Limb (tissue), 2 donors: ENCODE measurements at regions not wholly inside any gene's neighbourhood (a gene's known extent, or its start where the extent isn't known, plus 50 kb on each side); places are given as distances from the start of the nearest gene placed in this dataset.
"Not testable (repeated sequence)": the region's sequence is repeated elsewhere in the genome, so short reads cannot be mapped to it uniquely, and the experiment has no call there.

Experiments used
- DNase-seq, 2 donors: peaks; one replicate each; pipeline ENCODE4 v3.0.0-alpha.2; 2016; ENCODE audit errors: extremely low spot score in 2 of 2

DNA sequence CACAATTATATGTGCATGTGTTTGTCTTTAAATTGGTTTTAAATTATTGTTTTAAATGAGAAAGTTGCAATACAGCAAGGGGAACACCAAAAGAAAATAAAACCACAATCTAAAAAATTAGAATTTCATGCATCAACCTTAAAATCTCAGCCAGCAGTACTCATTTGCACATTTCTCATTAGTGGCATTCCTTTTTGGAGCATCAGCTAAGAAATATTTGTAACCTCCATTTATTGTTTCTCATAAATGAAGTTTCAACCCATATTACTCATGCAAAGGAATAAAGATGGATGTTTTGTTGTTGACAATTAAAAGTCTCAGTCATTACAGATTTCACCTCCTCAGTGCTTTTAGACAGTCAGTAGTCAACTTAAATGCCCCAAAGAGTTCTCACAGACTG lies 160.1 kb downstream of the TBX15 start:
- DNase-seq: no peak

DNA sequence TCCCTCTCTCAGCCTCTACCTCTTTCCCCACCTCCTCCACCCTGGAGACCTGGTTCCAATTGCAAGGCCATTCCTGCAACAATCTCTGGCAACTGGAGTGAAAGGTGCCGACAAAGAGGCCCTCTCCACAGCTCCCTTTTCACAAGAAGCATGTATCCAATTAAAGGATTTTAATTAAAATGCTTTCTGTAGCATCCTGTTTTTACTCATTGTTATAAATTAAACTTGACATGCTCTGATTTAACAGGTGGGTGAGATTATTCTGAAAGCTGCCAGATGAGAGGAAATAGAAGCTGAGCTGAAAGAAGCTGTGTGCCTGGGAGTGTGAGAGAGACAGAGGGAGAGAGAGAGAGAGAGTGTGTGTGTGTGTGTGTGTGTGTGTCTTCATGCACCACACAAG lies 160.5 kb downstream of the TBX15 start:
- no peak for DNase-seq

DNA sequence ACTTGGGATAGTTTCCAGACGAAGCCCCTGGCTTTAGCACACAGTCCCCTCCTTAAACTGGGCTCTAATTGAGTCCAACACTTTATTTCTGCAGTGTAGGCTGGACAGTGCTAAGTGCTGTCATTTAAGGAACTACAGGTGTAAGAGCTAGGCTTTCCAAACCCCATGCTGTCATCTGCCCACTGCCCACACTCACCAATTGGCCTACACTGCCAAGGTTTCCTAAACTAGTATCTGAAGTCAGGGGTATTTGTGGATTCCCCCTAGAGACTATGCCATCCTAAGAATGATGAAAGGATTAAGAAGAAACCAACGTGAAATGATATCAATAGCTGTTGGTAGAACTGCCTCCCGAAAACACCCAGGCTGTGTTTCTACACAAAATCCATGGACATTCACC lies 160.9 kb downstream of the TBX15 start:
- DNase-seq: no peak

DNA sequence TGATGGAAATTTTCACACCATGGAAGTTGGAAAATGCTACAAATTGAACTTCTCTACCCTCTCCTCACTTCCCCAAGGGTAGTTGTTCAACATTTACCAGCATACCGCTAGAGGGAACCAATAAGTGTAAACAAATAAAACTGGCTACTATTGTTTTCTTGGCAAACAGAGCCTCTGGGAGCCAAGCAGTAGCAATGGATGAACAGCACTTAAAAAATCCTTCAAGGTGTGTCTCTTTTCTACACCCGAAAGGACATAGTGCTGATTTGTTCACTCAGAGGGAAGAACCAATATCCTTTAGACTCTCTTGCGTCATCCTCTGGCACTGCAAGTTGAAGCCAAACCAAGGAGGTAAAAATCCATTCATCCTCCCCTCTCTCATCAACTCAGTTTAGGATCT lies 161.5 kb downstream of the TBX15 start:
- DNase-seq: no peak

DNA sequence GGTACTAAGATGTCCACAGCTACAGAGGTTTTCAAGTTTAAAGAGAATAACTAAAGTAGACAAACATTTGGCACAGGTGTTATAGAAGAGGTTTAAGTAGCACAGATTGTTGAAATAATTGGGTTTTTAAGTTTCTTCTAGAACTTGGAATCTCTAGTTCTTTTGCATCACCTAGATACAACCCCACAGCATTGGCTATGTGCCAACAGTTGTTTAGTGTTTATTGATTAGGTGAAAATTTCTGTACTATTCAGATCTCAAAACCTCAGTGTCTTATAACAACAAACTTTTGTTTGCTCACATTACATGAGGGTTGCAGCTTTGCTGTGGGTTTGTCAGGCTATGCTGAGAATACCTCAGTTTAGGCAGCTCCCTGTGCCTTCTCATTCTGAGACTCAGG lies 162.5 kb downstream of the TBX15 start:
- no peak for DNase-seq

DNA sequence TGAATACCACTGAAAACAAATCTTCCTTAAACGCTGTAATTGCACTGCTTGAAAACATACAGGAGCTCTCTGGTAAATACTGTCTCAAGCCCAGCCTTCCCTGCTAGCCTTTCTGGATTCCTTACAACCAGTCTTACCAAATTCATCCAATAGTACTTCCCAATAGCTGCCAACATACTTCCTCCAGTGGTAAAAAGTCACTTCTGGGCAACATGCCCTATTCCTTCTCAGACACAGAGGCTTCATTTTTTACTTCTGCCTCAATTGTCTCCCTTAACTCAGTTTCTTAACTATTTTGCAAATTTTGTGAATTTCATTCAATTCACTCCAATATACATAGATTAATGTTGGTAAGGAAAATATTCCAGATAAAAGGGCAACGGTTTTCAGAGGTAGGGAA lies 166.3 kb downstream of the TBX15 start:
- no peak for DNase-seq

DNA sequence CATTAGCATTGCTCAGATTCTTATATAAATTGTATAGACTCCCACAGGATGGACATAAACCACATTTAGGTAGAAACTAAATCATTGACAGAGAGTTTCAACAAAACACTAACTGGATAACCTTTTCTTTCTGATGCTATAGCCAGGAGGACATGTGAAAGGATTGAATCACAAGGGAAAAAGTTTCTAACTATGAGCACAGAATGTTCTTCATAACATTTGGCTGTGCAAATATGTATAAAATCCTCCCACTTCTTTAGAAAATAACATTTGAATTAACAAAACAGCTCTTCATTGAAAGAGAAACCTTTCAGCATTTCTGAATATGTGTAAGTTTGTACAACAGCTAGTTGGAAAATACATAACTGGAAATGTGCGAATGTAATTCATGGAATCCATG lies 167.3 kb downstream of the TBX15 start:
- no peak for DNase-seq

DNA sequence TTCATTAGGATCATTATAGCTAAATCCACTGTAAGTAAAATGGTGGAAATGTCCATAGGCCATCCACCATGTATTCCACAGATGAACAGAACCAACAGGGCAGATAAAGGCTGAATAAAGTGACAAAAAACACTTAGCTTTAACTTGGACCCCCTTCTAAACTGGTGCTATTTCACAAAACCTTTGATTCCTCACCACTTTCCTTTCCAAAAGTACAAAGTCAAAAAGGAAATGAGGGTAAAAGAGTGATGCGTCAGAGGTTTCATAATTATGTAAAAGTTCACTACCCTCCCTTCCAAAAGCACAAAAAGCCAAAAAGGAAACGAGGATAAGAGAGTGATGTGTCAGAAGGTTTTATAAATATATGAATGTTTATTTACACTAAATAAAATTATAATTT lies 172.2 kb downstream of the TBX15 start:
- no peak for DNase-seq

DNA sequence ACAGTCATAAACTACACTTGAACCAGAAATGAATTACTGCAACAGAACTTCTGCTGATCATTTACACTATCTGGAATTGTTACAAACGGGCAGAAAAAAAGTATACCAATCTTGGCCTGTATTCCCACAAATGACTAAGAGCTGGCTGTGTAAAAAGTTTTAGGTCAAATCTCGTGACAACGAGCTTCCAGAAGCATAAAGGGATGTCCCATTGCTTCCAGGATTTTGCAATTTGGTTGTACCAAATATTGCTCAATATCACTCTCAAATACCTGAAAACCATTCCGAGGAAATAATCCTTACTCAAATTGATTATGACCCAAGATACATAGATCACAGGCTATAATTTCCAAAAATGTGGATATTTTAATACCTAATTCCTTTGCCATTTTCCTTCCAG lies 175.6 kb downstream of the TBX15 start:
- DNase-seq: no peak

DNA sequence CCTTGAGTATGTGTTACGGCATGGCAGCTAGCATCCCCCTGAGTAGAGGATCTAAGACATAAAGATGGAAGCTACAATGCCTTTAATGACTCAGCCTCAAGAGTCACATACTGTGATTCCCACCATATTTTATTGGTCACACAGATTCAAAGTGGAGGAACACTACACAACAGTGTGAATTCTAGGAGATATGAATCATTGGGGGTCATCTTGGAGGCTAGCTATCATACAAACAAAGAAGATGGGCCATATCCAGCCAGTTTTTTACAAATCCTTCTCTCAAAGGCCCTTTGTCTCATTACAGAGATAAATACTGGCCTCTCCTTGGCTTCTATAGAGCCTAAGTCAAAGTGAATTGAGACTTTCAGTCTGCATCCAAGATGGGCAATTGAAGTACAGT lies 177.0 kb downstream of the TBX15 start:
- DNase-seq: no peak

DNA sequence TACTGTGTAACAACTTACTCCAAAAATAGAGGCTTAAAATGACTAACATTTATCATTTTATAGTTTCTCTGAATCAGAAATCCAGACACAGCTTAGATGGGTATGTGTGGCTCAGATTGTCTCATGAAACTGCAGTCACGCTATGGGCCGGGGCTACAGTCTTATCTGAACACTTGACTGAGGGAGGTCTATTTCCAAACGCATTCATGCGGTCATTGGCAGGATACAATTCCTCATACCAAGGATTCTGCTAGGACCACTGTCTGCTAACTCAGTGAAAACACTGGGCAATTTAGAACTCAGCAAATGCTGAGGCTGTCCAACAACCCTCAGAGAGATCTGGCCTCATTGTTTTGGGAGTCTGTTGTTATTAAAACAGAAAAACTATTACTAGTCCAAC lies 178.6 kb downstream of the TBX15 start:
- DNase-seq: no peak

DNA sequence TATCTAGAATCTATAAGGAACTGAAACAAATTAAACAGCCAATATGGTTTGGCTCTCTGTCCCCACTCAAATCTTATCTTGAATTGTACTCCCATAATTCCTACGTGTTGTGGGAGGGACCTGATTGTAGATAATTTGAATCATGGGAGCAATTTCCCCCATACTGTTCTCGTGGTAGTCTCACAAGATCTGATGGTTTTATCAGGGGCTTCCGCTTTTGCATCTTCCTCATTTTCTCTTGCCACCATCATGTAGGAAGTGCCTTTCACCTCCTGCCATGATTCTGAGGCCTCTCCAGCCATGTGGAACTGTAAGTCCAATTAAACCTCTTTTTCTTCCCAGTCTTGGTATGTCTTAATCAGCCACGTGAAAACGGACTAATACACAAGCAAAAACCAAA lies 185.0 kb downstream of the TBX15 start:
- not testable (repeated sequence) for DNase-seq

DNA sequence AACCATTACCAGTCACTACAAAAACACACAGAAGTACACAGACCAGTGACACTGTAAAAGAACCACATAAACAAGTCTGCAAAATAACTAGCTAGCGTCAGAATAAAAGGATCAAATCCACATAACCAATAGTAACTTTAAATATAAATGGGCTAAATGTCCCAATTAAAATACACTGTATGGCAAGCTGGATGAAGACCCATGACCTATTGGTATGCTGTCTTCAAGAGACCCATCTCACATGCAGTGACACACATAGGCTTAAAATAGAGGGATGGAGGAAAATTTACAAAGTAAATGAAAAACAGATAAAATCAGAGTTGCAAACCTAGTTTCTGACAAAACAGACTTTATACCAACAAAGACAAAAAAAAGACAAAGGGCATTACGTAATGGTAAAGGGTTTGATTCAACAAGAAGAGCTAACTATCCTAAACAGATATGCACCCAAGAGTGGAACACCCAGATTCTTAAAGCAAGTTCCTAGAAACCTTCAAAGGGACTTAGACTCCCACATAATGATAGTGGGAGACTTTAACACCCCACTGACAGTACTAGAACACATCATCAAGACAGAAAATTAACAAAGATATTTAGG lies 196.9 kb downstream of the TBX15 start:
- DNase-seq: no peak

DNA sequence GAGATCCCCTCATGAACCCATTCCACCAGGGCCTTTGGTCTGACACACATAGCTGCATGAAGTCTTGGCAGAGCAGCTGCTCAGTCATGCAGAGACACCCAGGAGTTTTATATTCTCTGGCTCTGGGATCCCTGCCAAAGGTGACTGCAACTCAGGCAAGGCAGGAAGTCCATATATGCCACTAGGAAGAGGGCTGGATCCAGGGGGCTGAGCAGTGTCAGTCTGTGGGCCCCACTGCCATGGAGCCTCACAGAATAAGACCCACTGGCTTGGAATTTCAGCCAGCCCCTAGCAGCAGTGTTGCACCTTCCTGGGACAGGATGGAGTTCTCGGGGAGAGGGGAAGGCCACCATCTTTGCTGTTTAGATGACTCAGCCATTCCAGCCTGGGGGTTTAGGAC lies 199.7 kb downstream of the TBX15 start:
- DNase-seq: peak; percentile 29 to 52

DNA sequence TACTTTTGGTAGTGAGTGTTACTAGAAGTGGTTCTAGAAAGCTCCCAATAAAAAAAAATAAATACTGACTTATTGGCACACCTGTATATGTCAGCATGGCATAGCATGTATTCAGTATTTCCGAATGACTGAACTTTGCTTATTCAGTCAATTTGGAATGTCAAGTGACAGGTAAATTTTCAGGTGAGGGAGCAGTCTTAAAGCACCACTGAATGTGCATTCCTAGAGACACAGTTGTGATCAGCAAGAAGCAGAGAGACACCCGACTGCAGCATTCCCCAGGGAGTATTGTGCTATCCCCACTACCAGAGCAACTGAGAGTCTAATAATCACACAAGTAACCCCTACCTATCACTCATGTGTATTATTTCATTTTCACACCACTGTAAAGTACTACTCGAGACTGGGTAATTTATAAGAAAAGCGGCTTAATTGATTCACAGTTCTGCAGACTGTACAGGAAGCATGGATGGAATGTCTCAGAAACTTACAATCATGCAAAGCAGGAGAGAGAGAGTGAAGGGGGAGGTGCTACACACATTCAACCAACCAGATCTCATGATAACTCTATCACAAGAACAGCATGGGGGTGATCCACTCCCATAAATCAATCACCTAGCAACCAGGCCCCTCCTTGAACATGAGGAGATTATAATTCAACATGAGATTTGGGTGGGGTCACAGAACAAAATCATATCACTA lies 201.5 kb downstream of the TBX15 start:
- no peak for DNase-seq

DNA sequence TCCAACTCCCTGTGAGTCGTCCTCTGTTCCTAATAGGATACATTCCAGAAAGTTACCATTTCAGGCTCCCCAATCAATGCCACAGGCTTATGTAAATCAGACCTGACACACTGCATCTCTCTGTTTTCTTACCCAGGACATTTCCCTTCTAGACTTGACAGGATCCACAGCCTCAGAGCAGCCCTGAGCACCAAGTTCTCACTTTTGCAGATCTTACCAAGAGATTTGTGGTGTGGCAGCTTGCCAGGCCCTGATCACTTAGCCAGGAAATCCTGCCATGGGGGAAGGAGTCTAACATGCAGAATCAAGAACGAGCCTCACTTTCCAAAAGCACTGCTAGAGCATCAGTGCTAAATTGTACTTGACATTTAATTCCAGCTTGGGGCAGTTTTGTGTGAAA lies 202.9 kb downstream of the TBX15 start:
- peak in 1 of 2 donors; percentile 55 for DNase-seq

DNA sequence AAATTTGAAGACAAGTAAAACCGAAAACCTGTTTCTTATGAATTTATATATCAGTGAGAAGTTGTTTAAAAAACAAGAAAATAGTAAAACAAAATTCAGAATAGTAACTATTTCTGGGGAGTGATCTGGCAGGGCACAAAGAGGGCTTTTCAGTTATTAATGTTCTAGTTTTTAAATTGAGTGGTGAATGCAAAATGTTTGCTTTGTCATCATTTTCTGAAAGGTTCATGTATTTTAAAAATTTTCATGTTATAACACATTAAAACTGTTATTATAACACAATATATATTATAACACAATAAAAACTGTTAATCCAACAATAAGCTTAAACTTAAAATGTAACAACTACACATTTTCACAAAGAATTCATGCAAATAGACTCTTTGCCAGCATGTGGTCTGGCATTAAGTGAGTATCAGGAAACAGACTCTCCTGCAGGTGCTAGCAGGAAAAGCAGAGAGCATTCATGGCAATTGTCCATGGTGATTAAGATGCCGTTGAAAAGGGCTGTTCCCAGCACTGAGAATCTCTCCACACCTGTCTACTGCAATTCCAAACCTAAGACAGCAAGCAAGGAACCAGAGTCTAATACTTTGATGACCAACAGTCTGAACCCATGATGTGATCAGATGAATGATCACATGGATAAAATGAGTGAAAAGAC lies 204.9 kb downstream of the TBX15 start:
- peak in 1 of 2 donors; percentile 17 for DNase-seq

DNA sequence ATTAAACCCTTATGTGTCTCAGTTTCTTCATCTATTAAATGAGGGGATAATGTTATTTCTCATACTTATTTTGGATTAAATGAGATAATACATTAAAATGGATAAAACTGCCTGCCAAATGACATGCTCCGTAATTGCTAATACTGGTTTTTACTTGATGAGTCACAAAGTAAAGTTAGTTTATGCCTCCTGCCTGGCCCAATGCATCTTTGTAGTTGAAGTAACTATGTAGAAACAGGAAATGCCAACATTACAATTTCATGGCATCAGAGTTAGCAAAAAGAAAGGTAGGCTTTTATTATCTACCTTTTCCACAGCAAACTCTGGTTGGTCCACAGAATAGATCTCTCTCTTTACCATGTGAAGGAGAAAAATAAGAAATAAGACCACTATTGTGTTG lies 214.5 kb downstream of the TBX15 start:
- no peak for DNase-seq

DNA sequence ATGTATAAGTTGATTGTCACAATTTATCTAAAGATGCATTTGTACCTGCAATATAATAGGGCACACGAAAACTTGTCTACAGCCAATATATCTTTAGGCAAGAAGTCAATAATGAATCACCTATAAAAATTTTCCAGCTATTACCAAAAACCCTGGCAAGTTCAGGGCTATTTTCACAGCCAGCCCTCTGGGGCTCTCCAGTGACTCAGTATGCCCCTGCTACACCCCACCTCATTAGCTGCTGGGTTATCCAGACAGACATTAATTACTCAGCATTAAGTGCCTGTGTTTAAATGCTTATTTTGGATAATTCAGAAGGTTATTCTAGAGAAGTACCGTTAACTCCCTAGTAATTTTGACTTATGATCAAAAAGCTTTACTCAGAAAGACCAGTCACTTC lies 220.2 kb downstream of the TBX15 start:
- DNase-seq: no peak

DNA sequence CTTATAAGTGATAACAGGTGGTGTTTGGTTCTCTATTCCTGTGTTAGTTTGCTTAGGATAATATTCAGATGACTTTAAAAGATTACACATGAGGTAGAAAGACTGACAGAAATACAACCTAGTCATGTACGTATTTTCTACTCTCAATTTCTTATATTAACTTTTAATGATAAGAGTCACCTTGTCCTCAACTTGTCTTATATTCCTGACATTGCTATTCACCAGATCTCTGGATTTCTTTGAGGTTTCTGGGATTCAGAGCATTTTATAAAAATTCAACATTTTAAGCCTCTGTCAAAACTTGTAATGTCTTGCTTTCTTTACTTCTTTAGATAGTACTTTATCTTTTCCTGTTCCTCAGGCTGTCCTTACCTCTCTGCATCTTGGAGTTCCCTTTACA lies 234.2 kb downstream of the TBX15 start:
- DNase-seq: no peak

DNA sequence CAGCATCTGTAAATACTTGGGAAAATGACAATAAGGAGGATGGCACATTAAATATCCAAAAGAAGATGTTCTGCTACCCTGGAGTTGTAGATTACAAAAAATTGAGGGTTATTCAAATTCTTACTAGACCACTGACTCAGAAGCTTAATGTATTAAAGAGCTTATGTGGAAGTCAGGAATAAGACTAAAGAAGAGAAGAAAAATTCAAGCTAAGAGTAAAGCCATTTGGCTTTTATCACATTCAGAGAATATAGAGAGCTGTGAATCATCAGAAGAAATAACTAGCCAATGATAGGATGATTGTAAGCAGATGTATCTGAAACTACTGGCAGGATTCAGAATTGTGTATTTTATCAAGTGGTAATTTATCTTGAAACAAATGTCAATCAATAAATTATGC lies 237.0 kb downstream of the TBX15 start:
- DNase-seq: no peak

DNA sequence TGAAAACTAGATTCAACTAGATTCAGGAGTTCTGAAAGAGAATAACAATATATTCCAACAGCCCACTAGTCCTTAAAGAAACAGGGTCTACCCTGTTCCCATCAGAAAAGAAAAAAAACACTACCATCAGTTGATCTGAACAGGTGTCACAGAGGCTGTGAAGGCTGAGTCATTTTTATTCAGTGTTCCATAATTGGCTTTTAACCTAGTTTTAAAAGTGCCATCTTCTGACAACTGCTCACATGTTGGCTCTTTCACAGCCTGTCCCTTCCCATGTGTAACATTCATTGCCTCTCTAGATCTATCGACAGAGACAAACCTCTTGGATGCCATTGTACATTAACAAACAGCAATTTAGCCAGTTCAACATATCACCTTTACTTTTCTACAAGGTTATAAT lies 243.7 kb downstream of the TBX15 start:
- no peak for DNase-seq

DNA sequence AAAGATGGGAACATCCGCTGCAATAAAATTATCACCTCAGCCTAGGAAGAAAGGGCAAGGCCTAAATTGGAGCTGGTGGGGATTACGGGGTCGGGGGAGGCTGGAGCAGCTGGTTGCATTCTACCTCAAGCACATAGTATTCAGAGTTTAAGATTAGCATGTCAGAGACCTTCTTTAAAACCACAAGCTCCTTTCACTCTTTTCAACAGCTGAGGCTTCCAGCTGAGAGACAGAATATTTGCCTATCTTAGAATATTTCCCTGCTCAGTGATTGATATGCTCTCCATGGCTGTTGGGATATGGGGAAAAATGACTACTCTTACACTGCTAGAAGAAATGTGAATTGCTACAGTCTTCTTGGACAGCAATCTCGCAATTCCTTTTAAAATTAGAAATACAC lies 248.6 kb downstream of the TBX15 start:
- DNase-seq: no peak
